ENCODE measurements at regions not wholly inside any gene's neighbourhood (a gene's known extent, or its start where the extent isn't known, plus 50 kb on each side); places are given as distances from the start of the nearest gene placed in this dataset.

- BruUV-seq (replicated peaks): no TSS peak
- peak overlapping the region; percentile 36 for H3K27ac ChIP-seq (ENCODE audit: low read depth, low read length)
- no peaks in the 10 kb centered on the region for H3K27me3 ChIP-seq (ENCODE audit: insufficient read depth, low read length)
- H2AFZ ChIP-seq (ENCODE audit: low read depth, low read length, poor library complexity, severe bottlenecking): no peak overlapping the region
- TF ChIP-seq CBX3 (IDR thresholded peaks at IDR 0.05; ENCODE audit: low read depth) (peak; percentile 97), JUND (IDR thresholded peaks at IDR 0.05) (peak; percentile 90), ZFX (IDR thresholded peaks at IDR 0.05) (no peak), ATF3 (IDR thresholded peaks at IDR 0.05) (peak; percentile 39; the same call in 1 of the 2 replicates), ELF1 (IDR thresholded peaks at IDR 0.05; ENCODE audit: borderline replicate concordance, low read depth) (no peak), CTCF (IDR thresholded peaks at IDR 0.05 in 2 of 3, conservative IDR thresholded peaks at IDR 0.05 in 1 of 3; ENCODE audit: borderline replicate concordance in 1 of 3, insufficient read depth in 1 of 3, low read depth in 2 of 3, low read length in 2 of 3) (no peak), CEBPB (IDR thresholded peaks at IDR 0.05; ENCODE audit: low read depth) (peak; percentile 37; the same call in 1 of the 2 replicates), SIN3A (IDR thresholded peaks at IDR 0.05; ENCODE audit: low read depth) (peak; percentile 66; the same call in 1 of the 2 replicates), ZNF274 (IDR thresholded peaks at IDR 0.05; ENCODE audit: low read depth, low read length) (no peak), SP1 (IDR thresholded peaks at IDR 0.05; ENCODE audit: low read depth) (peak; percentile 85), REST (IDR thresholded peaks at IDR 0.05; ENCODE audit: low read depth) (no peak), POLR2A (IDR thresholded peaks at IDR 0.05; ENCODE audit: borderline replicate concordance, extremely low read depth, insufficient read depth, insufficient read length) (no peak), FOSL1 (IDR thresholded peaks at IDR 0.05; ENCODE audit: low read depth) (peak; percentile 89), TCF7L2 (IDR thresholded peaks at IDR 0.05; ENCODE audit: borderline replicate concordance, extremely low read depth, insufficient read depth, insufficient read length) (peak; percentile 31), SRF (IDR thresholded peaks at IDR 0.05; ENCODE audit: low read depth) (peak; percentile 48; the same call in 1 of the 2 replicates), MAX (IDR thresholded peaks at IDR 0.05) (peak; percentile 87), YY1 (IDR thresholded peaks at IDR 0.05; ENCODE audit: extremely low read depth, insufficient replicate concordance, low read depth, low read length) (peak; percentile 54)
- peaks cover 36 to 50% of the 10 kb centered on the region in 2 experiments for H3K4me1 ChIP-seq (ENCODE audit: control insufficient read depth in 1 of 2, insufficient read depth in 2 of 2, low read length in 2 of 2)
- H3K4me2 ChIP-seq (ENCODE audit: low read length): peak overlapping the region; percentile 58
- ATAC-seq (peak; percentile 91), DNase-seq (ENCODE audit: low read depth, low spot score) (peak; percentile 70)
- no peaks in the 10 kb centered on the region for H3K79me2 ChIP-seq (ENCODE audit: insufficient read depth, low read length)
- H3K36me3 ChIP-seq (ENCODE audit: control insufficient read depth in 1 of 2, insufficient read depth in 2 of 2, low read length in 2 of 2): no peaks in the 10 kb centered on the region
- intact Hi-C loops (cut with micrococcal nuclease): loop anchor here (5.0 kb wide), 1 partner anchor 140 kb away; the partner anchor contains the start of gene GPBP1
- no peaks in the 10 kb centered on the region for H3K9me2 ChIP-seq (ENCODE audit: insufficient read depth)
- no peak overlapping the region for H3K9ac ChIP-seq (ENCODE audit: low read length)
- H3K4me3 ChIP-seq (replicated peaks in 1 of 2; ENCODE audit: low read depth in 1 of 2, low read length in 2 of 2): peak overlapping the region in 1 of 2 experiments; percentile 1; a peak in 2 of 4 replicates
- ChIA-PET POLR2A (no interaction called here), CTCF (no interaction called here), RAD21 (ENCODE audit: low non-redundant PET in 1 of 2, low total read pairs in 2 of 2, uncharacterized antibody in 2 of 2, unreplicated experiment in 2 of 2) (no interaction called here)
- H4K20me1 ChIP-seq (ENCODE audit: insufficient read depth): no peaks in the 10 kb centered on the region
- H3K9me3 ChIP-seq (ENCODE audit: control insufficient read depth in 1 of 2, insufficient read depth in 1 of 2, low read depth in 1 of 2, low read length in 2 of 2): no peaks in the 10 kb centered on the region
Observed at GRCh38 chr5:57032151-57032551, 80.2 kb upstream of the MIER3 start.

All from HCT116 (cell line).